GM21381 (cell line): ENCODE measurements at regions not wholly inside any gene's neighbourhood (a gene's known extent, or its start where the extent isn't known, plus 50 kb on each side); places are given as distances from the start of the nearest gene placed in this dataset.
A peak's percentile ranks its signal among the peaks of the same experiment; 100 is the strongest.

Source experiments
- ATAC-seq: cut with Tn5 transposase; IDR thresholded peaks from one replicate; pipeline ENCODE4 v1.9.1; 2021; ENCODE audit warnings: mild to moderate bottlenecking, moderate library complexity; ENCODE audit not compliant: unreplicated experiment

DNA sequence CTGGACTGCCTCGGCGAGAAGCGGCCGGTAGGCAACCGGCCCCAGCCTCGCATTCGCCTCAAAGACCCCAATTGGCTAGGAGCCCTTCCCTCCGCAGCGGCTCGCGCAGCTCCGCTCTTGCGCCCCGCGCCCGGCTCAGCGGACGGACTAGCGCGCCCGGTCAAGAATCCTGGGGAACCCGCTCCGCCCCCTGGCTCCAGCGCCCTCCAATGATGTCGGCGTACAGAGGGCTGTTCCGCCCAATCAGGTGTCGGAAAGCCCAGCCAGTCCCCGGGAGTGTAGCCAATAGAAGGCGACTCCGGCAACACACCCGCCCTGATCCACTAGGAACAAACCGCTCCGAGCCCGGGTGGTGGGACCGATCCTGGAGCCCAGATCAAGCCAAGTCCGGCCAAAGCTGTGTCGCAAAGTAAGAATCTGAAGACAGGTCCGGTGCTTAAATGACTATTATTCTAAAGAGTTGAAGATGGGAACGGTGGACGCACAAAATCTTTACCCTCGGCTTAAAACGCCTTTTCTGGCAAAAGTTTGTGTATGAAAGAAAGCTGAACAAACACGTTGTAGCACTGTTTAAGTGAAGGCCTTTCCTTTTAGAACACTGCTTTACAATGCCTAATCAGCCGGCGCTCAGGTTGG is 132.2 kb downstream of the OGFRL1 start:
- peak; percentile 92 for ATAC-seq

DNA sequence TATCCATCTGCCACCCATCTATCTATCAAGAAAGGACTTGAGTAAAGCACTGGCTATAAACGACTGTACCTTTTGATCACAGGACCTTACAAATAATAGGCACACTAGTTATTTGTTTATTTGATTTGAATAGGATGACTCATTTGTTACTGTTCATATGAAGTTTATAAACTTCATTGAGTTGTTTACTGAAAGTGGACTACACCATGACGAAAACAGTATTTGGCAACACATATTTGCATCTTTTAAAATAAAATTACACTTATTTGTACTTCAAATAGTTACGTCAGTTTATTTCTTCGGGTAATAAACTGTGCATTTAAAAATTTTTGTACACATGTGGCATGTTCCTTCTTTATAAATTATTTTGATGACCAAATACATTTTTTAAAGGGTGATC is 133.0 kb downstream of the OGFRL1 start:
- no peak for ATAC-seq

DNA sequence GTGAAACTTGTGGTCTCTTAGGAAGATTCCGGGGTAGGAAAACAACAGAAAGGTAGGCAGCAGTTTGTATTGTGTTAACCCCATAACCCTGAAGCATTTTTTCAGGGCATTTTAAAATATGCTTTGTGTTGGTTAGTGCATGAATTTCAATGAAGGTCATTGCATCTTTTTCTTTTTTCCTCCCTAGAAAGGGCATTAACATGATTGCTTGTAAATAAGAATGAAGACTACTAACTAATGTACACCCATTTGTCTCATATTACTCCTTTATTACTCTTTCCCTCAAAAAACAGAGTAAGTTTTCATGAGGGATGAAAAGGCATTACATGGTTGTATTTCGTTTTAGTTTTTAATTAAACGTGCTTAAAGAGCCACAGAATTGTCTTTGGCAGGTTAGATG is 141.4 kb downstream of the OGFRL1 start:
- ATAC-seq, result no peak

DNA sequence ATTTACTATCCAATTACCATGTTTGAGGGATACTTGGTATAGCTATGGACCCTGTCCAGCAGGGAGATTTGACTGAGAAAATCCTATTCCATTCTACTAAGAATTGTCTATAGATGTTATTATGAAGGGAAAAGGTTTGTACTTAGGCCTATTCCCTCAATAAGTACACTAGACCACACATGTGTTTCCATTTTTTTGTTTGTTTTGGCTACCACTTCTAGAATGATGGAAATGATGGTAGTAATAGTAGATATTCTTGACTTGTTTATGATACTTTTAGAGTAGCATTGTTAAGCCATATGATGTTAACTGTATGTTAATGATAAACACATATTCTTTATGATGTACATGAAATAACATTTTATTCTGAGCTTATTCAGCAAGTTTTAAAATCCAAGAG is 144.8 kb downstream of the OGFRL1 start:
- no peak for ATAC-seq

DNA sequence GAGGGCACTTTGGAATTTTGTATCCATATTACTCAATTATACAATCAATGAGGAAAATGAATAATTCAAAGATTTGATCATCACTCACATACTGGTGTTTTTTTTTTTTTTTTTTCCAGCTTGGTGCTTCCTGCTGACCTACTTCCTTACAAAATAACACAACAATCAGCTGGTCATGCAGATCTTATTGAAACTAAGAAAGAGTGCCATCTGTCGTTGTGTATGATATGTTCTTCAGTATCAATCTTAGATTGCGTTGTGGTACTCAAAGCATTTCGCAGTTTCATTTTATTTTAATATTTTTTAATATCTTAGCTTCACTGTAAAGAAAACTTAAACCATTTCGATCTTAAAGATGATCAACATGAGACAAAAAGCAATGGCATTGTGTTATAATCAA is 155.6 kb downstream of the OGFRL1 start:
- no peak for ATAC-seq

DNA sequence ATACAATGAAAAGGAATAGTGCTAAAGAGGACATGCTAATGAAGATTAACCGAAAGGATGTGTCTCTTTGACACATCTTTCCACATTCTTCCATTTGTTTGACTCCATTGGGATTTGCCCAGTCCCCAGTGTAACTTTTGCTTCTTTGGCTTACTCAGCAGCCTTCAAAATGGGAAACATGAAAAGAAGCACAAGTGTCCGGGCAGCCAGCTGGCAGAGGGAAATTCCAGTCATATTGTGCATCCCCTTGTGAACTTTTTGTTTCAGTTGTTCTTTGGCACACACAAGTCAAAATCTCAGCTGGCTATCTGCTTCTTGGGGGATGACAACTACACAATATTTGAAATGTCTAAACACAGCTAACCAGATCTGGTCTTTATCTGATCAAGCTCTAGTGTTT is 157.4 kb downstream of the OGFRL1 start:
- ATAC-seq, result no peak

DNA sequence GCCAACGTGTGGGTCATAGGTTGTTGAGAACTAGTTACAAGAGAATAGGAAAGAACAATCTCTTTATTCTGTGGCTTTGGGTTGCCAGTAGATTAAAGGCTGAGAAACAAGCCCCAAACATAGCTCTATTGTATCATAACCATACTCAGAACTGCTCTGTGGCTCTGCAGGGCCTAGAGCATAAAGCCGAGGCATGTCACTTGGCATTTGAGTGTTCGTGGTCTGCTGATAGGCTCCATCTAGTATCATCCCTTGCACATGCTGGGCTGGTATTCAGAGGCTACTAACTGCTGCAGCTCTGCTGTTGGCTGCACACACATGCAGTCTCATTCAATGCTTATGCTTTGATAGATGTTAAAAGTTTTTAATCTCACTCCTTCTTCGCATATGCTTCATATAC is 157.9 kb downstream of the OGFRL1 start:
- ATAC-seq, result no peak

DNA sequence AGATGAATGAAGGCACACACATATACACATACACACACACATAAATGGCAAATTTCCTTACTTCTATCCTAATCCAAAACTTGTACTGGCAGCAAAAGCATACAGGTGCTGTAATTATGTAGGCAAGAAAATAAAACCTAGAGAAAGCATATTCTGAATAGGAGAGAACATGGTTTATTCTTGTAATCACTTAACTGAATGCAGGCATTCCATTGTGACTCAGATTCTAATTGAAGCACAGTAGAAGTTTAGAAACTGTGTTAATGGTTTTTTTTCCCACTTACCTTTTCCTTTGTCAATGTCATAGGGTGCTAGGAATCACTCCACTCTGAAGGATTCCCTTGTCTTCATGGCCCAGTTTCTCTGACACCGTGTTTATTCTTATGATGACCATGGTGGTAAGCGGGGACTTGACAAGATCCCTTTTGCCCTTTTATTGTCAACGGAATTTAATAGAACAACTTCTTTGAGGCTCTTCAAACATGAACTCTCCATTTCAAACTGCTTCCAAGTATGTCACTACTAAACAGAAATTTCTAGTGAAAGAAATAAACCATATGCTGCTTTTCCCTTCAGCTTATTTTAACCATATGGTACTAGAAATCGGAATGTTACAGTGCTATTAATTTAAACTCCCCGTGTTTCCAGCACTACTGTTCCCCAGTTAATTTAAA is 164.2 kb downstream of the OGFRL1 start:
- no peak for ATAC-seq

DNA sequence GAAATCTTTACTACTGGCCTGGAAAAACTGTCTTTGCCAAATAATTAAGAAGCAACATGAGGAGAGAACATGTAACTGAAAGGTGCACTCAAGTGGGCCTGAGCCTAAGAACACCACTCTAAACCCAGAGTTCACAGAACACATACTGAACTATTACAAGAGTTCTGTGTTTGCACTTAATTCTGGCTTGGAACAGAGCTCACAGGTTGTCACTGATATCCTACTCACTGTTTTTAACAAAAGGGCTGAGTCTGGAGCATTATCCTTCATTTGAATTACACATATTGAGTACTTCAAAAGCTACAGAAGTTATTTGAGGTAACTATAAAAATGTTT is 164.7 kb downstream of the OGFRL1 start:
- no peak for ATAC-seq

DNA sequence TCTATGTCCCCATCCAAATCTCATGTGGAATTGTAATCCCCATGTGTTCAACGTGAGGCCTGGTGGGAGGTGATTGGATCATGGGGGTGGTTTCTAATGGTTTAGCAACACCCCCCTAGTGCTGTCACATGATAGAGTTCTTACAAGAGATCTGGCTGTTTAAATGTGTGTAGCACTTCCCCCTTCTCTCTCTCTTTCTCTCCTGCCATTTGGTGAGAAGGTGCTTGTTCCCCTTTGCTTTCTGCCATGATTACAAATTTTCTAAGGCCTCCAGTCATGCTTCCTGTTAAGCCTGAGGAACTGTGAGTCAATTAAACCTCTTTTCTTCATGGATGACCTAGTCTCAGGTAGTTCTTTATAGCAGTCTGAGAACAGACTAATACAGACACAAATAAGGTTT is 165.4 kb downstream of the OGFRL1 start:
- no peak for ATAC-seq

DNA sequence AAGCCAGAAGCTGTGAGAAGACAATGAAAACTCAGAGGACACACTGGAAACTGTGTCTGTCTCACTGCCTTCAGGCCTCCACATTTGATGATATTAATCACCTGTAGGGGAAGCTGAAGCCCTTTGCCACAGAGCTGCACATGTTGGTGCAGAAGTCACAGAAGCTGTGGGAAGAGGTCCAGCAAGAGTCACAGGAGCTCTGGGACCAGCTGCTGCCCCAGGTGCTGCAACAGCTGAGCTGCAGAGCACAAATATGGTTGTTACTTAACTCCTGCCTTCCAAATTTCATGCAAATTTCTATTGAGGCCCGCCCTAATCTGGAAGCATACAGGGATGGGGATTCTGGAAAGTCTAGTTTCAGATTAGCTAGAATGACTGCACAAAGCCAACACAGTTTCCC is 169.3 kb downstream of the OGFRL1 start:
- ATAC-seq, result no peak

DNA sequence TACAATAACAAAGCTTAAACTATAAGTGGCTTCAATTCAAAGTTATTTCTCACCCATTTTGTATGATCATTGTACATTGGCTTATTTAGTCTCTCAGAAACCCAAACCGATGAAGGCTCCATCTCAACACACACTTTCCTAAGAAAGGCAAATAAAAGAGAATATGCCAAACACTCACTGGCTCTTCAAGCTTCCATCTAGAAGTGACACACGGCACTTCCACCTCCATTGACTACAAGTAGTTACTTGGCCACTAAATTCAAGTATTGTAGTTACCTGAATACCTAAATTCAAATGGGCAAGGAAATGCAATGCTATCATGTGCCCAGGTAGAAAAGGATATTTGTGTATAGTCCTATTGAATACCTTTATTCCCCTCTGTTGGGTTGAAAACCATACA is 170.6 kb downstream of the OGFRL1 start:
- ATAC-seq, result no peak

DNA sequence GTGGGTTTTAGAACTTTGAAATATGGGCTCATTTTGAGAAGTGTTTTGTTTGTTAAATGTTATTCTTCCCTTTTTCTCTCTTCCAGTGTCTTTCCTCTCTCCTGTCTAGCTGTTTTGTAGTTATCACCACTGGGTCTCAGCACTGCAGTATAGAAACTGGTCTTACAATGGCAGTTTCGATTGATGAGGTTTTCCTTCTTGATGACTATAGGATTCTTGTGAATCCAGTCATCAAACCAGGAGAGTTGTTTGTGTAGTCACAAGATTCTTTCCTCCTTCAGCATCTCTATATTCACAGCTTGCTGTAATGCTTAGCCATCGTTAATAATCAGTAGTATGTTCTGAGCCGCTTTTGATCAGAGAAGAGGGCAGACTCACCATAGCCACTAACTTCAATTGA is 172.3 kb downstream of the OGFRL1 start:
- ATAC-seq, result no peak

DNA sequence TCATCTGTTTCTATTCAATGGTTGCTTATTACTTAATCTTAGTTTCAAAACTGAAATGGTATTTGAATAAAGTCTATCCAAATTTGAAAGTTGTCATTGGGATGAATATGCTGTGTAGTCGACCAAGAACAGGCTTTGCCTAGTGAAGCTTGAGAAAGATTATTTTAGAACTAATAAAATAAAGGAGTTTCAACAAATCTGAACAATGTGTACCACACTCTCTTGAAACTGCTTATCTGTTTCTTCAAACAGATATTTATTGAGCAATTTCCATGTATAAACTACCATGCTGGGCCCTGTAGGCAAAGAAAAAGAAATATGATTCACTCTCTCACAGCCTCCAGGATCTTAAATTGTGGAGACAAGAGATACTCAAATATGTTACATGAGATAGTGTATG is 174.4 kb downstream of the OGFRL1 start:
- no peak for ATAC-seq

DNA sequence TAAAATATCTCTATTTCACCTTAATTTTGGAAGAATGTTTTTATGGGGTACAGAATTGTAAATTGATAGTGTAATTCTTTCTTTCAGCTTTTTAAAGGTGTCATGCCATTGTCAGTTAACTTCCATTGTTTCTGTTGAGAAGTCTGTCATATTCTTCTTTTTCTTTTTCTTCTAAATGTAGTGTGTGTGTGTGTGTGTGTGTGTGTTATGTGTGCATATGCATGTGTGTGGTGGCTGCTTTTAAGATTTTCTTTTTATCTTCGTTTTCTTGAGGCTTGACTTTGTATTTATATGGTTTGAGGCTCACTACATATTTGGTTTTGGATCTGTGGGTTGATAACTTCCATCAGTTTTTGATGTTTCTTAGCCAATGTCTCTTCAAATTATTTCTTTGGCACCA is 176.5 kb downstream of the OGFRL1 start:
- ATAC-seq, result no peak

DNA sequence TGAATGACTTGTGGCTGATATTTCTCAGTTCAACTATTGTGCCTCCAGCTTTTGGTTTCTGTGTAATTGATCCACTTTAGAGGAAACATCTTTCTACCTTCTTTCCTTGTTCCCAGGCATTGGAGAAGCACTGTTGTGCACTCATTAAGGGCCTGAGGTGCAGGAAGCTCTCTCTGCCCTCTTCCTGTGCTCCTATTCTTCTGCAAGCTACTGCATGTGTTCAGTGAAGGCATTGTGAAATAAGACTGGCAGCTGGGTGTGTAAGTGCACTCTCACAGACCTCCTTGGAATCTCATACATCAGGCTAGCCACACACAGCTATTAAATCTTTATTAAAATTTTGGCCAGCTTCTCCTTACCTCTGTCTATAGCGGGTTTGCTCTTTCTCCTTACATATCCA is 177.8 kb downstream of the OGFRL1 start:
- ATAC-seq, result no peak

DNA sequence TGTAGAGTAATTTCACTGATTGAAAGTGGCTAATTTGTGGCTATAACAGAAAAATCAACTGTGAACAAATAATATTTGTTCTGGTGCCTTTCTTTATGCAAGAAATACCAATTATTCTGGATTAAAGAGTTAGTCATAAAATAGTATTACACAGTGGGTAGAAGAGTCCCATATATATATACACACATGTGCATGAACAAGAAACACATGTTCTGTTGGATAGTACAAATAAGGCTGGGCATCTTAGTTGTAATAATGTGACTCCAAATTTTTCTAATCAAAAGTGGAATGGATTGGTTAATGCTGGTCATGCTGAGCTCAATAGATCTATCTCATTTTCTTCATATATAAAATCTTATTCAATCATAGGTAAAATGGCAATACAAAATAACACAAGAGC is 179.4 kb downstream of the OGFRL1 start:
- no peak for ATAC-seq

DNA sequence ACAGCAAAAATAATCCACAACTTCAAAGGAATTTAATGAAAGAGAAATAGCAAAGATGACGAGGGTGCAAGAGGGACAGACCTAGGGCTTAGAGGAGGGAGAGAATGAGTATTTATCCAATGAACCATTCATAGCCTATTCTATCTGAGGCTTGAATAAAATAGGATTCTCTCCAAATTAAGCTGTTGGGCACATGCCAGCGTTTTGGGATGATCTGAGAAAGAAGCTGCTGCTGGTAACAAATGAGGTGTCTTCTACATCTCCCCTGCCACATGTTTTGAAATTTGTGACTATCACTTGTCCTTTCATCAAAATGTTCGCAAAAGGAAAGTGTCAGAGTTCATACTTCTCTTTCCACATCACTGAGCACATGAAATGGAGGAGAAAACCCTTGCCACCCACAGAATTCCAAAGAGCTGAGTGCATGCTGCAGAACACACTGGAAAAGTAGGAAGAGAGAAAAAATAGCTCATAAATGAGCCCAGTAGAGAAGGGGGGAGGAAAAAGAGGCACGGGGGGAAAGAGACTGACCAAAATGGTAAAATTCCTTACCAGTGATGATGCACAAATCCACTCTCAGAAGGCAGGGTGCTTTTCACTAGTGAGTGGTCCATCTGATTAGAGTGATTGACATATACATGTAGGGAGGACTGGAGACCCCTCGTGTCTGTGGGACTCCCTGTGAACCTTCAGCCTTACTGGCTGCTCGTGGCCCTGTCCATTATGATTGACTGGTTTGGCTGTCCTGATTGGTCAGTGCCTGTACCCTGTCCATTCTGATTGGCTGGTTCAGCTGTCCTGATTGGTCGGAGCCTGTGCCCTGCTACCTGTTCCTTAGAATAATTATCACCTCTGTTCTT is 180.5 kb downstream of the OGFRL1 start:
- no peak for ATAC-seq

DNA sequence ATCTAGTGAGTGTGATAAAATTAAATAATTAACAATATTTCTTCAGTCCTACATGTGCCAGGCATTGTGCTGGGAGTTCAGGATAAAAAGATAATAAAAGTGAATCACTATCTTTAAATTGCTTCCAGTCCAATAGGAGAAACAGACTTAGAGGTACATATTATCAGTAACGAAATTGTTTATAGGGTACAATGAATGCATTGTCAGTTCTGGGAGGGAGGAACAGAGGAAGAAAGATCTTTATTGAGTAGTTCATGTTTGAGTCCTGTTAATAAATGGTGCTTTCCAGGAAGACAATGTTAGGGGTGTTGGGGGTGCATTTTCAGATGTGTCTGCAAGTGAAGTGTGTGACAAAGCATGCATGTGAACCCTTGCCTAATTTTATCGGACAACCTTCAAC is 183.1 kb downstream of the OGFRL1 start:
- no peak for ATAC-seq

DNA sequence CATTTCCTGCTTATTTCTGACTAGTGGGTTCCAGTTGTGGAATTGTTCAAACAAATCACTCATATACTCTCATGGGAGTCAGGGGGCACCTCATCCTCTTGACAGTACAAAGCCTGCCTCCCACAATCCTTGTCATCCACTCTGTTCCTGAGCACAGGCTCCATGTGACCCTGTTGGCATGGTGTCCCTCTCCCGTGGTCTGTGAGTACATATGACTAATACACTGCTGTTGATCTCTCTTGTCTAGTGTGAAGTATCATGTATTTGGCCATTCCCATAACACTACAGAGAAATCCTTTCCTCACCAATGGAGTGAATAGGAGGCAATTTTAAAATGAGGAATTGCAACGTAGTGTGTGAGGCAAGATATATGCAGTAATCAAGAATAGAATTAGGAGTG is 185.3 kb downstream of the OGFRL1 start:
- no peak for ATAC-seq

DNA sequence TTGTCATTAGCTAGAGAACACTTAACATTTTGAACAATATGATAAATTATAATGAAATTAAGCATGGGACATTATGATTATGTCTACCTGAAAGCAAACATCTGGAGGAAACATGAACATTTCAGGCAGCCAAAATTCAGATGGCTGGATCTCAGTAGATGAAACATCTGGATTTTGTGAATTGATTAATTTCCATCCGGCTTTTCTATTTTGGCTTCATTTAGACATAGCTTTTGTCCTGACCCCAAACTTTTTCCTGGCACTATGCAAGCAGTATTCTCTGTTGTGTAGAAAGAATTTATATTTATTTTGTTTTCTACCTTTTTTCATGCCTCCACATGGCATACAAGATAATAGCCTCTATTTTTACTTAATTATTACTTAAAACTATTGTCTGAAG is 186.3 kb downstream of the OGFRL1 start:
- ATAC-seq, result no peak

DNA sequence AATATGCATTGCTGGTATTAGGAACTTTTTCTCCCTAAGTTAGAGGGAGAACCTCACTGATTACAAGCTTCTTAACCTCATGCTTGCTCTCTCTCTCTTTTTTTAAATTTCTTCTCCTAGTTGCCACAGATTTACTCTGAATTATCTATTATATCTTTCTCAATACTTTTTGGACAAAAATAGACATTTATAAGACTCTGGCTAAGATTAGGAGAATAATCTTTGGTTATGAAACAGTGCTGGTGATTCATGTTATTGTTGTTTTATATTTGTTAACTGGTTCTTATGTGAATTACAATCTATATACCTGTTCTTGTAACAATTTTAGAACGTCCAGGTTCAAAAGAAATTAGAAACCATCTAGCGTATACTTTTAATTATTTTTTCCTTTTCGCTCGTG is 187.8 kb downstream of the OGFRL1 start:
- ATAC-seq, result no peak
